ENCODE measurements at regions not wholly inside any gene's neighbourhood (a gene's known extent, or its start where the extent isn't known, plus 50 kb on each side); places are given as distances from the start of the nearest gene placed in this dataset.

DNA sequence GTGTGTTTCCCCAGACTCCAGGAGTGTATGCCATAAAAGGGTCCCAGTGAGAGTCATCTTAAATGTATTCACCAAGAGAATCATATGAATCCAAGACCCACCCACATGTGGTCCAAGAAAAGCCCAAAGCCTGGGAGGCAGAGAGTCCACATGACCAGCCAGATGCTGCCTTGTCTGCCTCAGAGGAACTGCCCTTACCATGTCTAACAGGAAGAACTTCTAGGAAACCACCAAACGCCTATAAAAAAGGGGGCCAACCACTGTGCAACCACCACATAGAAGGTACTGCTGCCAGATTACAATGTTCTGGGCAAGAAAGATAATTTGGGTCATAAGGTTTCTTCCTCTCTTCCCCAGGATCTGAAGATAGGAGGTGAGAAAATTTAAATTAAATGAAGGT lies 129.8 kb upstream of the SLC24A2 start:
- Histone ChIP-seq H3K14ac (replicated peaks; ENCODE audit: low read depth, low read length) (no peak overlapping the region), H2AK9ac (replicated peaks; ENCODE audit: low read depth, low read length, poor library complexity) (no peak overlapping the region), H2AFZ (replicated peaks; ENCODE audit: low read length, poor library complexity) (no peak overlapping the region), H4K20me1 (ENCODE audit: insufficient read depth, low read length) (no peaks in the 10 kb centered on the region), H2BK15ac (ENCODE audit: low read depth, low read length) (no peak overlapping the region), H4K5ac (ENCODE audit: low read depth, low read length) (no peak overlapping the region), H4K8ac (ENCODE audit: low read depth in 2 of 2, low read length in 2 of 2) (no peak overlapping the region), H3K4me1 (ENCODE audit: control insufficient read depth, insufficient read depth, low read length) (no peaks in the 10 kb centered on the region), H3K79me1 (ENCODE audit: low read depth in 1 of 2, low read length in 2 of 2) (no peaks in the 10 kb centered on the region), H2AK5ac (ENCODE audit: low read depth, low read length) (no peak overlapping the region), H3K56ac (ENCODE audit: extremely low read depth, insufficient read depth, low read length) (no peak overlapping the region), H3K27me3 (ENCODE audit: control insufficient read depth, insufficient read depth, low read length) (peaks cover 5% of the 10 kb centered on the region), H3K9me3 (ENCODE audit: control insufficient read depth, insufficient read depth, low read length) (no peaks in the 10 kb centered on the region), H2BK20ac (ENCODE audit: low read depth, low read length) (no peak overlapping the region), H3K18ac (ENCODE audit: low read depth, low read length) (no peak overlapping the region), H3K23ac (ENCODE audit: low read depth, low read length) (no peak overlapping the region), H3K4me3 (ENCODE audit: insufficient read depth, low read depth, low read length) (no peak overlapping the region), H3K9me1 (ENCODE audit: insufficient read depth, low read length) (no peaks in the 10 kb centered on the region), H3K9ac (ENCODE audit: low read depth, low read length) (no peak overlapping the region), H4K91ac (ENCODE audit: insufficient read depth, low read depth, low read length) (no peak overlapping the region), H3K36me3 (ENCODE audit: control insufficient read depth, insufficient read depth, low read length) (no peaks in the 10 kb centered on the region), H3K27ac (ENCODE audit: insufficient read depth, low read length) (no peak overlapping the region), H2BK5ac (ENCODE audit: low read depth, low read length, poor library complexity, severe bottlenecking) (no peak overlapping the region), H3K4ac (ENCODE audit: low read depth, low read length) (no peak overlapping the region), H2BK120ac (ENCODE audit: low read depth, low read length) (no peak overlapping the region), H3K4me2 (ENCODE audit: low read depth, low read length) (no peak overlapping the region)
- dilution Hi-C loops (cut with HindIII; ENCODE audit: low sequenced_read_pairs, unreplicated experiment): no loop called here
- no TSS peak for BruUV-seq (replicated peaks)
- TF ChIP-seq POLR2A (IDR thresholded peaks at IDR 0.05; ENCODE audit: low read depth, low read length) (no peak), CEBPB (IDR thresholded peaks at IDR 0.05; ENCODE audit: low read depth, low read length) (no peak), FOS (IDR thresholded peaks at IDR 0.05; ENCODE audit: low read depth, low read length) (no peak)
- POLR2A ChIA-PET (ENCODE audit: unreplicated experiment): no interaction called here
- WGBS, 2 experiments (ENCODE audit: extremely low coverage in 2 of 2, insufficient read length in 1 of 2): no CpG with 5 or more reads among the region's 1 CpG
- no peak for ATAC-seq (ENCODE audit: low read depth)
- intact Hi-C loops (cut with micrococcal nuclease): no loop called here
- CTCF ChIA-PET: interaction anchor here (0.6 kb wide), 1 partner anchor 147 kb away, joined by 3 read pairs; no protein-coding TSS in a partner anchor
- no peak for DNase-seq
- in situ Hi-C loops (cut with MboI; ENCODE audit: low sequenced_read_pairs): loop anchor here (25.0 kb wide), 1 partner anchor 431 kb away; no protein-coding TSS in a partner anchor
